ENCODE measurements at regions not wholly inside any gene's neighbourhood (a gene's known extent, or its start where the extent isn't known, plus 50 kb on each side); places are given as distances from the start of the nearest gene placed in this dataset.
A peak's percentile ranks its signal among the peaks of the same experiment; 100 is the strongest.

- DNase-seq (ENCODE audit: low read depth): no peak
Measured at GRCh38 chr10:110375121-110375520, 70.4 kb upstream of the SMNDC1 start.

GRCh38 chr10:110376021-110376766 is 71.5 kb upstream of the SMNDC1 start:
- no peak for DNase-seq (ENCODE audit: low read depth)

GRCh38 chr10:110376767-110377160 is 72.0 kb upstream of the SMNDC1 start:
- no peak for DNase-seq (ENCODE audit: low read depth)

GRCh38 chr10:110378006-110378405 is 73.3 kb upstream of the SMNDC1 start:
- no peak for DNase-seq (ENCODE audit: low read depth)

- DNase-seq (ENCODE audit: low read depth): no peak
Measured at GRCh38 chr10:110378533-110379108, 73.9 kb upstream of the SMNDC1 start.

GRCh38 chr10:110379831-110380230 is 75.1 kb upstream of the SMNDC1 start:
- no peak for DNase-seq (ENCODE audit: low read depth)

- no peak for DNase-seq (ENCODE audit: low read depth)
Measured at GRCh38 chr10:110380293-110380692, 75.6 kb upstream of the SMNDC1 start.

- DNase-seq (ENCODE audit: low read depth): no peak
Measured at GRCh38 chr10:110382695-110383094, 78.0 kb upstream of the SMNDC1 start.

- no peak for DNase-seq (ENCODE audit: low read depth)
Measured at GRCh38 chr10:110387617-110387982, 82.9 kb upstream of the SMNDC1 start.

GRCh38 chr10:110387983-110388686 is 83.4 kb upstream of the SMNDC1 start:
- peak; percentile 80 for DNase-seq (ENCODE audit: low read depth)

- no peak for DNase-seq (ENCODE audit: low read depth)
Measured at GRCh38 chr10:110388687-110389052, 84.0 kb upstream of the SMNDC1 start.

- no peak for DNase-seq (ENCODE audit: low read depth)
Measured at GRCh38 chr10:110389255-110389654, 84.5 kb upstream of the SMNDC1 start.

- DNase-seq (ENCODE audit: low read depth): no peak
Measured at GRCh38 chr10:110391541-110391940, 86.8 kb upstream of the SMNDC1 start.

- no peak for DNase-seq (ENCODE audit: low read depth)
Measured at GRCh38 chr10:110392121-110392520, 87.4 kb upstream of the SMNDC1 start.

- DNase-seq (ENCODE audit: low read depth): no peak
Measured at GRCh38 chr10:110392868-110393740, 88.4 kb upstream of the SMNDC1 start.

GRCh38 chr10:110393866-110394265 is 89.1 kb upstream of the SMNDC1 start:
- no peak for DNase-seq (ENCODE audit: low read depth)

- no peak for DNase-seq (ENCODE audit: low read depth)
Measured at GRCh38 chr10:110394296-110394695, 89.6 kb upstream of the SMNDC1 start.

- no peak for DNase-seq (ENCODE audit: low read depth)
Measured at GRCh38 chr10:110394898-110395297, 90.2 kb upstream of the SMNDC1 start.

- DNase-seq (ENCODE audit: low read depth): no peak
Measured at GRCh38 chr10:110395350-110396283, 90.9 kb upstream of the SMNDC1 start.

GRCh38 chr10:110396284-110396651 is 91.5 kb upstream of the SMNDC1 start:
- DNase-seq (ENCODE audit: low read depth): no peak

GRCh38 chr10:110397856-110398255 is 93.1 kb upstream of the SMNDC1 start:
- DNase-seq (ENCODE audit: low read depth): no peak
